HepG2 (cell line): ENCODE measurements at regions not wholly inside any gene's neighbourhood (a gene's known extent, or its start where the extent isn't known, plus 50 kb on each side); places are given as distances from the start of the nearest gene placed in this dataset.

Source experiments
- ATAC-seq: fragments of 200-7000 bp; cut with Tn5 transposase; 3 replicates; pipeline ENCODE4 v1.9.1; 2020; ENCODE audit warnings: mild to moderate bottlenecking, moderate library complexity
- BruUV-seq: library from RNA; stranded (reverse); fragments of 400-500 nt; replicated peaks from 2 replicates; lab custom pipeline; 2021; lab: Mats Ljungman, UMichigan
- CTCF ChIA-PET: fragments of 300-600 bp; formaldehyde crosslinking; extraction: SDS; loops from one replicate; lab custom pipeline; 2021; ENCODE audit warnings: low total read pairs, inconsistent platforms, low intra/inter-chr PET ratio; lab: Yijun Ruan, JAX
- POLR2A ChIA-PET: fragments of 350-600 bp; sonication (Branson Sonifier 250); formaldehyde crosslinking; loops from one replicate; lab custom pipeline; 2020; ENCODE audit warnings: antibody characterized with exemption, inconsistent platforms; lab: Yijun Ruan, JAX
- DNase-seq: peaks from one replicate; pipeline ENCODE4 v3.0.0-alpha.2; 2015; ENCODE audit warnings: low spot score
- FAIRE-seq: peaks from 3 replicates; lab custom pipeline; 2011; peaks lifted over from hg19 to GRCh38; lab: Jason Lieb, UNC
- H2AFZ ChIP-seq: one replicate; pipeline ENCODE4 v1.6.1; 2011; ENCODE audit warnings: low read length, inconsistent platforms
- H3K27ac ChIP-seq: fragments of 300-600 bp; 3 replicates; pipeline ENCODE4 v1.8.0; 2011; ENCODE audit warnings: mixed run types, mild to moderate bottlenecking, mixed read lengths, low read length, inconsistent platforms; ENCODE audit not compliant: insufficient read depth; ENCODE audit errors: extremely low read length
- H3K27me3 ChIP-seq, 2 experiments: fragments of 200-600 bp in 1 of 2; 2 replicates in 1 of 2; 3 replicates in 1 of 2; pipeline versions ENCODE4 v1.6.0 to v1.8.0; 2011; ENCODE audit warnings: low read length in 2 of 2, mild to moderate bottlenecking in 2 of 2, moderate library complexity in 2 of 2, inconsistent platforms in 1 of 2; ENCODE audit not compliant: insufficient read depth in 2 of 2, control insufficient read depth in 1 of 2
- H3K36me3 ChIP-seq, 2 experiments: fragments of 200-600 bp in 1 of 2; replicated peaks in 1 of 2; 2 replicates in 1 of 2; 3 replicates in 1 of 2; pipeline versions ENCODE4 v1.5.1 to v1.8.0; 2011; ENCODE audit warnings: low read length in 2 of 2, inconsistent platforms in 1 of 2; ENCODE audit not compliant: insufficient read depth in 2 of 2, control insufficient read depth in 1 of 2
- H3K4me1 ChIP-seq: 2 replicates; pipeline ENCODE4 v1.5.1; 2012; ENCODE audit warnings: low read length, inconsistent platforms; ENCODE audit not compliant: insufficient read depth
- H3K4me2 ChIP-seq: 2 replicates; pipeline ENCODE4 v1.6.0; 2011; ENCODE audit warnings: low read depth, low read length, inconsistent platforms
- H3K4me3 ChIP-seq, 3 experiments: fragments of 200-600 bp in 1 of 3; sonication (generic), shearing (Covaris generic) in 1 of 3; replicated peaks in 1 of 3; 2 replicates each; pipeline ENCODE4 v1.5.1; 2011 to 2016; ENCODE audit warnings: low read length in 3 of 3, inconsistent platforms in 2 of 3, low read depth in 2 of 3, mild to moderate bottlenecking in 2 of 3, control low read depth in 1 of 3, mixed read lengths in 1 of 3; ENCODE audit not compliant: insufficient read depth in 1 of 3
- H3K79me2 ChIP-seq: one replicate; pipeline ENCODE4 v1.6.1; 2011; ENCODE audit warnings: low read length, inconsistent platforms; ENCODE audit not compliant: insufficient read depth
- H3K9ac ChIP-seq: 2 replicates; pipeline ENCODE4 v1.6.0; 2011; ENCODE audit warnings: mild to moderate bottlenecking, low read depth, low read length, inconsistent platforms; ENCODE audit not compliant: insufficient read depth
- H3K9me3 ChIP-seq: 2 replicates; pipeline ENCODE4 v1.5.1; 2012; ENCODE audit warnings: mild to moderate bottlenecking, low read length
- H4K20me1 ChIP-seq: 2 replicates; pipeline ENCODE4 v1.6.0; 2011; ENCODE audit warnings: inconsistent platforms, mild to moderate bottlenecking, low read length, moderate library complexity; ENCODE audit not compliant: insufficient read depth
- CSRNP2 ChIP-seq: sonication (generic); formaldehyde crosslinking; conservative IDR thresholded peaks from 2 replicates; pipeline ENCODE4 v1.8.0; 2022; ENCODE audit warnings: low read depth, missing genetic modification reagents
- FIP1L1 ChIP-seq: fragments of 200-400 bp; formaldehyde crosslinking; IDR thresholded peaks from 2 replicates; pipeline ENCODE4 v1.6.1; 2018; ENCODE audit warnings: low read depth, mild to moderate bottlenecking, low read length, moderate library complexity, borderline replicate concordance; ENCODE audit not compliant: insufficient read depth
- HBP1 ChIP-seq: IDR thresholded peaks from 2 replicates; pipeline ENCODE4 v1.6.1; 2016; ENCODE audit warnings: low read depth, control low read depth
- HDAC6 ChIP-seq: fragments of 200-600 bp; sonication (generic); IDR thresholded peaks from 2 replicates; pipeline ENCODE4 v1.7.0; 2017; ENCODE audit warnings: mild to moderate bottlenecking, antibody characterized with exemption, low read length, low read depth
- NFKBIZ ChIP-seq: IDR thresholded peaks from 2 replicates; pipeline ENCODE4 v1.6.1; 2018; ENCODE audit warnings: missing genetic modification reagents, missing compliant biosample characterization
- RFXANK ChIP-seq: IDR thresholded peaks from 2 replicates; pipeline ENCODE4 v1.6.1; 2016
- SOX5 ChIP-seq: IDR thresholded peaks from 2 replicates; pipeline ENCODE4 v1.6.1; 2016; ENCODE audit warnings: borderline replicate concordance
- TBX2 ChIP-seq: sonication (generic); formaldehyde crosslinking; IDR thresholded peaks from 2 replicates; pipeline ENCODE4 v1.5.0; 2020; ENCODE audit warnings: missing genetic modification reagents, mild to moderate bottlenecking, borderline replicate concordance
- ZHX1 ChIP-seq: sonication (generic); formaldehyde crosslinking; IDR thresholded peaks from 2 replicates; pipeline ENCODE4 v1.8.1; 2022; ENCODE audit warnings: low read depth, mild to moderate bottlenecking, missing genetic modification reagents
- ZNF142 ChIP-seq: sonication (generic); formaldehyde crosslinking; IDR thresholded peaks from 2 replicates; pipeline ENCODE4 v1.4.0; 2020; ENCODE audit warnings: missing genetic modification reagents
- ZNF446 ChIP-seq: sonication (generic); formaldehyde crosslinking; IDR thresholded peaks from 2 replicates; pipeline ENCODE4 v1.5.0; 2020; ENCODE audit warnings: mild to moderate bottlenecking, missing genetic modification reagents
- ZNF496 ChIP-seq: sonication (generic); formaldehyde crosslinking; IDR thresholded peaks from 2 replicates; pipeline ENCODE4 v1.8.1; 2023; ENCODE audit warnings: mild to moderate bottlenecking, moderate library complexity, missing genetic modification reagents; ENCODE audit not compliant: insufficient replicate concordance
- WGBS: methylation state at CpG from one replicate; pipeline ENCODE4 v1.1.6; 2017; ENCODE audit warnings: low lambda C conversion rate; 5-methylcytosine and 5-hydroxymethylcytosine counted together
- in situ Hi-C: cut with HindIII; loops from 2 replicates; pipeline ENCODE4 v1.10.0; 2017; ENCODE audit warnings: low pct_unique_long_range_greater_than_20kb; ENCODE audit not compliant: extremely low pct_ligation_motif_present
- intact Hi-C: fragments of 100-400 bp; cut with micrococcal nuclease; formaldehyde crosslinking; loops from one replicate; pipeline ENCODE4 v1.10.0; 2022; ENCODE audit not compliant: unreplicated experiment

GRCh38 chr5:3058942-3059341 is 307.5 kb upstream of the IRX2 start (continued):
- TF ChIP-seq ZNF142 (CRISPR knock-in tag), result no peak
- TF ChIP-seq ZNF496 (CRISPR knock-in tag), result no peak
- TF ChIP-seq, all 625 proteins: peak for 0

- intact Hi-C loops, result no loop called here
- Histone ChIP-seq H3K4me2 (no peak overlapping the region), H2AFZ (no peak overlapping the region), H3K27me3 (peaks cover 0 to 11% of the 10 kb centered on the region in 2 experiments; a peak in 2 of 5 replicates), H3K4me3 (no peak overlapping the region), H4K20me1 (no peaks in the 10 kb centered on the region), H3K9me3 (peaks cover 21% of the 10 kb centered on the region), H3K36me3 (no peaks in the 10 kb centered on the region), H3K4me1 (no peaks in the 10 kb centered on the region), H3K9ac (no peak overlapping the region), H3K27ac (no peak overlapping the region), H3K79me2 (no peaks in the 10 kb centered on the region)
- ATAC-seq, result no peak
- no peak for DNase-seq
- CTCF ChIA-PET, result no interaction called here
- in situ Hi-C loops, result no loop called here
- WGBS, result 33% methylated on average over 10 of the region's 10 CpGs
- POLR2A ChIA-PET, result no interaction called here
- no TSS peak for BruUV-seq
- FAIRE-seq, result no peak
- TF ChIP-seq ZNF446 (CRISPR knock-in tag) (no peak), TBX2 (CRISPR knock-in tag) (no peak), CSRNP2 (CRISPR knock-in tag) (no peak), ZHX1 (CRISPR knock-in tag) (no peak), SOX5 (no peak), RFXANK (CRISPR knock-in tag) (no peak), HBP1 (CRISPR knock-in tag) (no peak), NFKBIZ (CRISPR knock-in tag) (no peak), HDAC6 (no peak), FIP1L1 (no peak)
Measured at GRCh38 chr5:3056866-3057265, 305.4 kb upstream of the IRX2 start.
